K562 (cell line): ENCODE measurements at regions not wholly inside any gene's neighbourhood (a gene's known extent, or its start where the extent isn't known, plus 50 kb on each side); places are given as distances from the start of the nearest gene placed in this dataset.

Source experiments
- ARID4B ChIP-seq: sonication (generic); formaldehyde crosslinking; IDR thresholded peaks from 2 replicates; pipeline ENCODE4 v1.8.0; 2022; ENCODE audit warnings: mild to moderate bottlenecking, missing genetic modification reagents
- CBX3 ChIP-seq, 2 experiments: IDR thresholded peaks; 1 replicate in 1 of 2; 2 replicates in 1 of 2; pipeline ENCODE4 v1.6.1; 2012; ENCODE audit warnings: inconsistent platforms in 2 of 2, low read length in 2 of 2, borderline replicate concordance in 1 of 2, control low read depth in 1 of 2
- CTCF ChIP-seq, 3 experiments: IDR thresholded peaks in 2 of 3; conservative IDR thresholded peaks in 1 of 3; 2 replicates each; pipeline ENCODE4 v1.5.1; 2011 to 2012; ENCODE audit warnings: low read length in 3 of 3, mild to moderate bottlenecking in 3 of 3, control low read depth in 2 of 3, improper control_type of control experiment in 1 of 3, inconsistent platforms in 1 of 3, low read depth in 1 of 3, mixed read lengths in 1 of 3, moderate library complexity in 1 of 3; ENCODE audit not compliant: insufficient read depth in 2 of 3
- EP300 ChIP-seq: IDR thresholded peaks from 2 replicates; pipeline ENCODE4 v1.6.1; 2012; ENCODE audit warnings: low read length, improper control_type of control experiment
- EZH2 ChIP-seq: IDR thresholded peaks from 2 replicates; pipeline ENCODE4 v1.6.1; 2012; ENCODE audit warnings: low read depth, mild to moderate bottlenecking, inconsistent platforms, low read length, borderline replicate concordance
- GABPA ChIP-seq: fragments of 200-800 bp; sonication (Bioruptor generic); conservative IDR thresholded peaks from 2 replicates; pipeline ENCODE4 v1.6.1; 2016; ENCODE audit warnings: low read depth, missing genetic modification characterization, missing compliant biosample characterization
- KDM1A ChIP-seq, 2 experiments: fragments of 450-650 bp; IDR thresholded peaks; 2 replicates each; pipeline ENCODE4 v1.6.1; 2016; ENCODE audit warnings: mild to moderate bottlenecking in 2 of 2
- MYC ChIP-seq, 2 experiments: fragments of 250-450 bp in 1 of 2; sonication (Bioruptor Pico) in 1 of 2; IDR thresholded peaks; 2 replicates each; pipeline versions ENCODE4 v1.5.1 to v1.6.1; 2012 to 2021; ENCODE audit warnings: low read depth in 2 of 2, borderline replicate concordance in 1 of 2, improper control_type of control experiment in 1 of 2, low read length in 1 of 2, mild to moderate bottlenecking in 1 of 2, moderate library complexity in 1 of 2
- POLR2AphosphoS5 ChIP-seq: IDR thresholded peaks from 2 replicates; pipeline ENCODE4 v1.6.1; 2011; ENCODE audit warnings: mild to moderate bottlenecking, low read depth, low read length, moderate library complexity; ENCODE audit not compliant: control insufficient read depth, insufficient read depth
- TAF1 ChIP-seq: IDR thresholded peaks from 2 replicates; pipeline ENCODE4 v1.6.1; 2011; ENCODE audit warnings: mild to moderate bottlenecking, low read length, moderate library complexity; ENCODE audit not compliant: insufficient read depth, control insufficient read depth, severe bottlenecking; ENCODE audit errors: extremely low read depth
- TRIM24 ChIP-seq, 2 experiments: fragments of 450-650 bp; IDR thresholded peaks; 2 replicates each; pipeline ENCODE4 v1.6.1; 2016
- ZBED1 ChIP-seq: IDR thresholded peaks from 2 replicates; pipeline ENCODE4 v1.6.1; 2014
- ZNF121 ChIP-seq: sonication (generic); formaldehyde crosslinking; conservative IDR thresholded peaks from 2 replicates; pipeline ENCODE4 v1.8.0; 2022; ENCODE audit warnings: missing genetic modification reagents
- ZNF274 ChIP-seq: IDR thresholded peaks from 2 replicates; pipeline ENCODE4 v1.6.1; 2011; ENCODE audit warnings: low read depth, mild to moderate bottlenecking, low read length, moderate library complexity, borderline replicate concordance

DNA sequence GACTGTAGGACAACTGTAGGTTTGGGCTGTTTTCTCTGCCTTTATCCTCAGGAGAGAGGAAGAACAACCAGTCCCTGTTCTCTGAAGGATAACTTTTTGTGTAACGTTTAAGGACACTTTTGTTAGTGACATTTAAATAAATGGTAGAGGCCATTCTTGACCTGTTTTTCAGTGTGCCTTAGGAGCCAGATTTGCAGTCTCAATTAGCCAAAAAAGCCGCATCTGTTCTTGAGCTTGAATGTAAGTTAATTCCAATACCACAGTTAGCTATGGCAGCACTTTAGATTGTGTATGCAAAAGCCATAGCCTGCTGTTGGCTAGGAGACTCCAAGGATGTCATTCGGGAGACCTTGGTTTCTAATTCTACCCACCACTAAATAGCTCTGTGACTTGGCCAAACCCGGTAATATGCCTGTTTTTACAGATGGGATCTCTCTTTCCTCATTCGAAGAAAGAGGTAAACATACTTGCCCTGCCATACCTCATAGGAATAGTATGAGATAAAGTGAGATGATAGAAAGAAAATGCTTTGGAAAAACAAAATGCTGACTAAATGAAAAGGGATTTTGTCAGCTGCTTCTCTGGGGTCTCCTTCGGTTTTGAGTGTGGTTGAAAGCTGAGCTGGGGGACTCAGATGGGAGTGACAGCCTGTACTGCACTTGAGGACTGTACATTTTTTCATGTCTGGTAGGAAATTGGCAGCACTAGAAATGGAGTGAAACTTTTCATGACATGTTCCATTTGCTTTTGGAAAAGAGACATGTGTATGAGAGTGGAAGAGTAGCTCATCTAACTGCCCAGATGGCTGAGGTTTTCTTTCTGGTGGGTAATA lies 57.3 kb upstream of the ROPN1 start:
- TF ChIP-seq CTCF (IDR thresholded peaks at IDR 0.05 in 2 of 3, conservative IDR thresholded peaks at IDR 0.05 in 1 of 3; ENCODE audit: insufficient read depth in 2 of 3, low read depth in 1 of 3, low read length in 3 of 3), result no peak
- TF ChIP-seq TRIM24 (IDR thresholded peaks at IDR 0.05), result no peak
- TF ChIP-seq POLR2AphosphoS5, result no peak
- no peak for TF ChIP-seq EZH2
- TF ChIP-seq GABPA (tag), result no peak
- no peak for TF ChIP-seq ZBED1
- no peak for TF ChIP-seq ZNF121 (CRISPR knock-in tag)
- no peak for TF ChIP-seq ZNF274
- TF ChIP-seq EP300, result no peak
- no peak for TF ChIP-seq ARID4B (CRISPR knock-in tag)
- no peak for TF ChIP-seq KDM1A (IDR thresholded peaks at IDR 0.05)
- no peak for TF ChIP-seq MYC (IDR thresholded peaks at IDR 0.05; ENCODE audit: low read depth, low read length)
- no peak for TF ChIP-seq MYC (CRISPR knock-in tag; IDR thresholded peaks at IDR 0.05; ENCODE audit: borderline replicate concordance, low read depth)
- TF ChIP-seq TAF1, result no peak
- TF ChIP-seq CBX3 (IDR thresholded peaks at IDR 0.05; ENCODE audit: borderline replicate concordance in 1 of 2, low read length in 2 of 2), result no peak
